HuH-7 (cell line): ENCODE measurements at regions not wholly inside any gene's neighbourhood (a gene's known extent, or its start where the extent isn't known, plus 50 kb on each side); places are given as distances from the start of the nearest gene placed in this dataset.

Source experiments
- DNase-seq: peaks from one replicate; pipeline ENCODE4 v3.0.0; 2011; ENCODE audit warnings: low spot score

DNA sequence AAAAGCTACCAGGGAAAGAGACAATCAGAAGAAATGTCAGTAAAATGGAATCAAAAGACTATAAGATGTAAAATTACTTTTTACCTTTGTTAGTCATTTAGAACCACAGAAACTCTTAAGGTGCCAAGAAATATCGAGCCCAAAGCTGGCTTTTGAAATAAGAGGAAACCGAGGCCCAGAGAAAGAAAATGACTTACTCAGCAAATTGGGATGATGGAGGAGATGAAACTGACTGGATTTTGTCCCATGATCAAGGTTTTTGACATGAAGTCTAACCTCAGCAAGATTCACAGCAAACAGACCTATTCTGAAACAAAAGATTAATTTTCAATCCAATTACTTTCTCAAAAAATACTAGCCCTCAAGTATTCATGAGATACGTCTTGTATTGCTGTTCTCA is 696.2 kb upstream of the WWC1 start:
- no peak for DNase-seq

DNA sequence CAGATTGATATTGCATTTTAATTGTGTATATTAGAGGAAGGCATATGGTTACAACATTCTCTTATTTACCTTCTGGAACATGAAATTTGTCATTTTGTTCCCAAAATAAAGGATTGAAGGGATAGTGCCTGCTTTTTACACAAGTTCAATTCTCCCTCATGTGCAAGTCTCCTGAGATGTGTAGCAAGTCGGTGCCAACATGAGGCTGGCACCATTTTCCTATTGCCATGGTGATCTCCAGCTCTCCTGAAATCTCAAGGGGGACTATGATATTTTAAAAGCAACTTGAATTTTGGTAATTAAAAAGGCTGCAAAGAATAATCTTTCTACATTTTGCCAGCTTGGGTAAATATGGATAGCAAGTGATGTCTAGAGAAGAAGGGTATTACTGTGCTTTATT is 693.3 kb upstream of the WWC1 start:
- DNase-seq = no peak

DNA sequence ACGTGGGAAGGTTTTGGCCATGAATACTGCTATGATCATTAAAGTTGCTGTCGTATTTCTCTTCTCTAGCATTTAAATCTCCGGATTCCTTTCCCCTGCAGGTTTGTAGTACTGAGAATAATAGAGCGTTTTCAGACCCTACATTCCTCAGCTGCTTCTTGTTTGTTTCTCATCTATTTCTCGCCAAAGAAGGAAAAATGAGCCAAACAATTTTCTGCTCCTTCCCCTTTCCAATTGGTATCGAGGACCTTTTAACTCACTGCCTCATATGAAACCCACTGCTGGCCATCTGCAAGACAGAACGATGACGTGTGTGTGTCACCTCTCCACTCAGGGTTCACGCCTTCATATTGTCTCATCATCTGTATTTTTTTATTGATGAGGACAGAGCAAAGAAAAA is 689.4 kb upstream of the WWC1 start:
- no peak for DNase-seq

DNA sequence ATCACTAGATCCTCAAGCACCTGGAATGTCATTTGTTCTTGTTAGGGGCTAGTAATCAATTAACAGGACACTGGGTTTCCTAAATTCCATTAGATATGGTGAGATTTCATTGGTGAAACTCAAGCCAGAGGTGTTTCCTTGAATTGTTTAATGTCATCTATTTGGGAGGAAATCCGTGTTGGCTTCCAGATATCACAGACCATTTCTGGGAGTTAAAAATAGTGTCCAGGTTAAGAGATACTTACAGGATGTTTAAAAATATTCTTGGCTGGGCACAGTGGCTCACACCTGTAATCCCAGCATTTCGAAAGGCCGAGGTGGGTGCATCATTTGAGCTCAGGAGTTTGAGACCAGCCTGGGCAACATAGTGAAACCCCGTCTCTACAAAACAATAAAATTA is 688.3 kb upstream of the WWC1 start:
- DNase-seq = no peak

DNA sequence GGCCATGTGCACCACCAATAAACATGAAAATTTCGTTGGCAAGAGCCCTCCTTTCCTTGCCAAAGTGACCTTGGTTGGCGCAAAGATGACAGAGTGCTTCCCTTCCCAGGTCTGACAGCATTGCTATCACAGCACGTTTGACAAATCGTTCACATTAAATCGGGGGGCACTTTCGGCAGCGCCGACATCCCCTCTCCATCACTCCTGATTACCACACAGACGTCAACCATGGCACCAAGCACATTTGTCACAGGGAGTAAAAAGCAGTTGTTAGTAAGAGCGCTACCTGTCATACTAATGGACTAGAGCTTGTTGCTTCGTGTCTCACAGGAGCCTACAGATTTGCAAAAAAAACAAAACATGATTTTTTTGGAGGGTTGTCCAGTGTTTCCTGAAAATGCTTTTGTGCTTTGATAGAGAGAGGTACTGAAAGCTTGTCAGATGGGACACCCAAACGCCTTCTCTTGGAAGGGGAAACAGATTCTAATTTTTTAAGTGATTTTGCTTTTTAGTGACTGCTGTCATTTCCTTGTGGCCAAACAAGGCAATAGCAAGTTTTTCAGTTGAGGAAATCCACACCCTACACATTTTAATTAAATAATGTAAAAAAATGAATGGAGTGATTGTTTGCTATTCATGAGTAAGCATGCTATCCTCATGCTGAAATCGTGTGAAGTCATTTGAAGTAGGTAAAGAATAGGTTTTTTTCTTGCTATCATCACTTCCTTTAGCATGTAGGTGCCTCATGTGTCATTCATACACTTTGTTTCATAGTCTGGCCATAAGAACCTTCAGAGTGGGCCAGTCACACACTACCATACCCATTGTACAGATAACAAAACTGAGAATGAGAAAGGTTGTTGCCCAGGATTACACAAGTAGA is 682.8 kb upstream of the WWC1 start:
- no peak for DNase-seq

- no peak for DNase-seq
Measured at GRCh38 chr5:167614294-167615021, 677.0 kb upstream of the WWC1 start.

DNA sequence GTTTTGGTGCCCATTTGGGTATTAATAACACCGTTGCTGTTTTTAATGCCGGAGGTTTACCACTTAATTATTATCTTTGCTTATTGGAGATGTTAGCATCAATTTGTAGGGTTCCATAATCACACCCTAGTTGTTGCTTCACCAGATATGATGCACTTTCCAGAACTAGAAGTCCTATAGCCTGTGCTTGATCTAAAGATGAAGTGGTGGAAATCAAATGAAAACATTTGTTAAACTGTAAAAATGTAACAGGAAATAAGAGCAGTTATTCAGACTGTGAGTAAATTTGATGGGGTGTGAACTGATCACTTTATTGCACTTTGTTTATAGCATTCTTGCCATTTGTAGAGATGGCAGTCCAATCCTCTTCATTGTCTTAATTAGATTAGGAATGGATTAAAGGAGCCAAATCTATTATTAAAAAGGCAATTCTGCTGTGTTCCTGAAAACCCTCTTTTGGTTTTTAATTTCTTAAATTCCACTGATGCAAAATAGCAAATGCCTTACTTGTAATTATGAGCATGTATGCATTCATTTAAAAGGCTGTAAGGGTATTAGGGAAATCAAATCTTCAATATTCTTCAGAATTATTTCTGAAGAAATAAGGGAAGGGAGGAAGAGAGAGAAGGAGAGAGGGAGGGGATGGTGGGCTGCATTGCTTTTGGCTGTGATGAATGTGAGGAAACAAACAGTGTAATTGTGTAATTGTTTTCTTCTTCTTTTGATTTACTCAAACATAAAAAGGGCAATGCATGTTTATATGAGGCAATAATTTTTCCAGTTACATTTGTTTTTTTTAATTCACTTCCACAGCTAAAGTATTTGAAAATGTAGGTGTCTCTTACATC is 675.2 kb upstream of the WWC1 start:
- no peak for DNase-seq

DNA sequence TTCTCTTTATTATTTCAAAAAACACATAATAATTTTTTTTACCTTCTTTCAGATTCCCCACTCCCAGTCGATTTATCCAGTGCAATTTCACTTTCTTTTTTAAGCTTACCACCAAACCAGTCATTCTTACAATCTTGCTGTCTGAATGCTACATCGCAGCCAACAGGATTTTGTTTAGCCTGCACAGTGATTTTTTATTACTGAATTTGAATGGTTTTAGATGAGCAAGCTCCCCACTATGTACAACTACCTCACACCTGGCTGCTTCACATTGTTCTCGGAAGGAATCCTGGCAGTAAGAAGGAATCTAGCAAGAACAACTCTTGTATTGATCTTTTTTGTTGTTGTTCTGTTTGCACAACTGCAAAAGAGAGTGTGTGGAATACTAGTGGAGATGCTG is 668.1 kb upstream of the WWC1 start:
- no peak for DNase-seq

GRCh38 chr5:167624053-167624452 is 667.4 kb upstream of the WWC1 start:
- no peak for DNase-seq

DNA sequence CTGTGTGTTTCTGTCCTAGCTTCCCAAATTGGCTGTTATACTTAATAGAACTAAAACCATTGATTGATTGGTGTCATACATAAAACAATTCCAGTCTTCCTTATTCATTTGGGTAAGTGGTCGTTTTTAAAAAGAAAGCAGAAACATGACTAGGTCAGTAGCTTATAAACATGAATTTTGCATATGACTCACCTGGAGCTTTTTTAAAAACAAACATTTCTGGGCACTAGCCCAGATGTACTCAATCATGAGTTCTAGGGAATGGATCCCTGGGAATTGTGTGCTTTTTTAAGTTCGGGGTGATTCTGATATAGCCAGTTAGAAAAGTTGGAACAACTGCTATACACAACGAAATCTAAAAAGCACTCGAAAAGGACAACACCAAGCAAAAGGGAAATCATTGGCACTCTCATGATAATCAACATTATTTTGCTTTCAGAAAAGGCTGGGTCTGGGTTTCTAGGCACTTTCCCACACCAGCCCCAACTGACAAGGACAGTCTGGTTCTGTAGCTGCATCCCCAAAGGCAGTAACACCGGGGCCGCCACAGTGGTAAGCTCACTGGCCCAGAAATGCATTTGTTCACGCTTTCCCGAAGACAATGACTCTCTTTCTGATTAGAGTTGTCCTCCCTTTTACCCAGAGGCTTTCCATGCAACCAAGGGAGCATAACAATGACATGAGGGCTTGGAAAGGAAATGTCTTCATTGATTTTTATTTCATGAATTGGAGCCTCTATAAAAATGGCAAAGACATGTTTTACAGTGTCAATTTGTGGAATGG is 664.9 kb upstream of the WWC1 start:
- no peak for DNase-seq

GRCh38 chr5:167629634-167630033 is 661.8 kb upstream of the WWC1 start:
- DNase-seq = no peak

DNA sequence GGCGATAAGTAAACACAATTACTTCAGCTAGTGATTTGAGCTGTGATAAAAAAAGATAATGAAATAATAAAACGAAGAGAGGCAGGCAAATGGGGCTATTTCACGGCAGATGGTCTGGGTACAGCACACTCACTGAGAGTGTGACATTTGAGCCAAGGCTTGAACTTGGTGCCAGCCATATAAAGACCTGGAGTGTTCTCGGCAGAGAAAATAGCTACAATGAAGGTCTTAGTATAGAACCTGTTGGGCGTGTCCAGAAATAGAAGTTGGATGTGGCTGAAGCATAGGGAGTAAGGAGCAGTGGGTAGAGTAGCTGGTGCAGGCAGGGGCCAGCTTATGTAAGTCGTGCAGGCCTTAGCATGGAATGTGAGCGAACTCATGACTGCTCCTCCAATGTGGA is 660.3 kb upstream of the WWC1 start:
- no peak for DNase-seq

- no peak for DNase-seq
Measured at GRCh38 chr5:167633114-167633513, 658.3 kb upstream of the WWC1 start.

GRCh38 chr5:167633931-167634341 is 657.5 kb upstream of the WWC1 start:
- no peak for DNase-seq

DNA sequence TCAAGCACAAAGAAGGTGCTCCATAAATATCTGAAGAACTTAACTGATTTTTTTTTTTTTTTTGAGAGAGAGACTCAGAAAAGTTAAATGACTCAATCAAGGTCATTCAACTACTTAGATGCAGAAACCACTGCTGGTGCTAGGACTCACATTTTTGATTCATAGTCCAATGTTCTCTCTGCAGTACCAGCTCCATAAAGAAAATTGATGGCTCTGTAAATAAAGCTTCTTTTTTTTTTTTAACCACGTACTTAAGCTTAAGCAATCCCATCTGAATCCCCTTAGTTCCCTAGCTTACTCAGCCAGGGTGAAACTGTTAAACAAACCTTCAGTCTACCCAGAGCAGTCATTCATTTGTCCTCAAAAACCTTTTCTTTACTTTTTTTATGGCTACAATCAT is 657.0 kb upstream of the WWC1 start:
- DNase-seq = no peak

DNA sequence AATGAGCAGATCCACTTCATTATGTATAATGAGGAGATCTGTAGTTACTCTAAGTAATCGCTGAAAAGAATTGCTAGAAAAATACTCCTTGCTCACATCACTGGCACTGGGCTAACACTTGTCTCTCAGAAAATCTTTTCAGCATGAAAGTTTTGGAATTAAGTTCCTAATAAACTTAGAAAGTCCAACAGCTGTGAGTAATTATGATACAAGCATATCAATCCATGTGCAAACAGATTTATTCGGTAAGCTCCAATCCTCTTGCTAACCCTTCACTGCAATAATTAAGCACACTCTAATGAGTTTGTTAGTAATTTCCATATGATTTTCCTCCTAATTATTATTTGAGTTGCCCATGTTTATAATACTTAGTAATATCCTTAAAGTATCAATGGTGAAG is 652.6 kb upstream of the WWC1 start:
- DNase-seq = no peak

DNA sequence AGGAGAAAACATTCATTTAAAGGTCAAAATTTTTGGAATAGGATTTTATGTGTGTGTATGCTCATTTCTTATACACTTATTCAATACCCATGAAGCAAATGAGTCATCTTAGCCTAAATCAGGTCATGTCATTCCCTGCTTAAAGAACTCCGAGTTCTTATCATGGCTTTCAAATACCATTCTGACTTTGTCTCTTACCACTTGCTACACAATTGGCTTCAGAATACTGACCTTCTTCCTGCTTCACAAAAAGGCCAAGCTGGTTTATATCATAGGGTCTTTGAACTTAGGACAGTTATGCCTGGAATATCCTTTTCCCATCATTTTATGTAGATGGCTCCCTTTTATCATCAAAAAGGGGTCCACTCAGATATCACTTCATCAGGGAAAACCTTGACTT is 652.2 kb upstream of the WWC1 start:
- DNase-seq = no peak

DNA sequence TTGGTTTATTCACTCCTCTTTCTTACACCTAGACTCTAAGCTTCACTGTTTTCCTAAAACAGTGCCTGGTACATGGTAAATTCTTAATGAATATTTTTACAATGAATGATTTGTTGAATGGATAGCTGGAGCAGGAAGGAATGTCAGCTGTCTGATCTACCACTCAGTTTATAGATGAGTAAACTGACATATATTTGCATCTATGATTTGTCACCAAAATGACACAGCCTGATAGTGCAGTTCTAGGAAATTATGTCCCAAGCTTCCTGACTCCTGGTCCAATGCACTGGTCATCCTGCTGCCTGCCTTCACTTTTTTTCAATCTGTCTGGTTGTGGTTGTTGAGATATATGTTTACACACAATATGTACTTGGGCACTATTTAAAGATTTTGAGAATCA is 651.7 kb upstream of the WWC1 start:
- no peak for DNase-seq

- no peak for DNase-seq
Measured at GRCh38 chr5:167642181-167642580, 649.3 kb upstream of the WWC1 start.

- DNase-seq = no peak
Measured at GRCh38 chr5:167642779-167643517, 648.5 kb upstream of the WWC1 start.

GRCh38 chr5:167643631-167644280 is 647.7 kb upstream of the WWC1 start:
- no peak for DNase-seq
